Heart right ventricle (tissue), 16 donors: ENCODE measurements at regions not wholly inside any gene's neighbourhood (a gene's known extent, or its start where the extent isn't known, plus 50 kb on each side); places are given as distances from the start of the nearest gene placed in this dataset.

ENCODE experiments used
- ATAC-seq, 8 donors: fragments of 200-7000 bp; cut with Tn5 transposase; one replicate each; pipeline ENCODE4 v1.9.1; 2020; ENCODE audit warnings: mild to moderate bottlenecking in 8 of 8, moderate library complexity in 8 of 8, moderate number of reproducible peaks in 1 of 8
- DNase-seq, 2 donors: peaks; one replicate each; pipeline ENCODE4 v3.0.0-alpha.2; 2020
- H3K27ac ChIP-seq, 10 donors: fragments of 200-600 bp; sonication (generic) in 2 of 10; one replicate each; pipeline versions ENCODE4 v1.5.0 to v1.8.0; 2020 to 2022; ENCODE audit warnings: mild to moderate bottlenecking in 3 of 10
- H3K27me3 ChIP-seq, 7 donors: fragments of 200-600 bp; one replicate each; pipeline ENCODE4 v1.8.0; 2021 to 2022; ENCODE audit warnings: mild to moderate bottlenecking in 2 of 7
- H3K36me3 ChIP-seq, 9 donors: fragments of 200-600 bp; sonication (generic) in 1 of 9; one replicate each; pipeline versions ENCODE4 v1.5.0 to v1.8.0; 2020 to 2022; ENCODE audit warnings: mild to moderate bottlenecking in 2 of 9
- H3K4me1 ChIP-seq, 9 donors: fragments of 200-600 bp; sonication (generic) in 1 of 9; one replicate each; pipeline versions ENCODE4 v1.5.0 to v1.8.0; 2020 to 2022; ENCODE audit warnings: mild to moderate bottlenecking in 4 of 9
- H3K4me3 ChIP-seq, 10 donors: fragments of 200-600 bp; sonication (generic) in 2 of 10; one replicate each; pipeline versions ENCODE4 v1.5.0 to v1.8.0; 2020 to 2022; ENCODE audit warnings: mild to moderate bottlenecking in 7 of 10, moderate library complexity in 2 of 10
- H3K9me3 ChIP-seq, 11 donors: fragments of 200-600 bp in 10 of 11; sonication (generic) in 2 of 11; one replicate each; pipeline versions ENCODE4 v1.5.0 to v1.8.0; 2013 to 2022; ENCODE audit warnings: mild to moderate bottlenecking in 2 of 11, control low read depth in 1 of 11, moderate library complexity in 1 of 11
- WGBS, 2 donors: extraction: QIAGEN DNeasy Blood & Tissue Kit; methylation state at CpG; one replicate each; pipeline ENCODE4 v1.1.7; 2013; ENCODE audit warnings: inconsistent platforms in 1 of 2; 5-methylcytosine and 5-hydroxymethylcytosine counted together
- intact Hi-C, 10 donors: fragments of 100-400 bp; cut with DNase I; formaldehyde crosslinking; loops; one replicate each; pipeline versions ENCODE4 v1.11.1 to v1.14.2; 2022
- TF ChIP-seq, protein P1 (sequence below), 9 donors: fragments of 200-600 bp; sonication (generic) in 2 of 9; IDR thresholded peaks; one replicate each; pipeline versions ENCODE4 v1.5.0 to v1.8.0; 2021 to 2022; ENCODE audit warnings: antibody characterized with exemption in 9 of 9, mild to moderate bottlenecking in 5 of 9, moderate library complexity in 1 of 9
- donor health status: Arrhythmogenic right ventricular cardiomyopathy.
- donor health status: ischemic (EF 13 %, LVEDD 7.1; RV severe dilation, severe dysfunction).
- donor health status: healthy with polysubstance abuse.
- donor health status: DM: no; HTN: yes; CAD: no.
- donor health status: DM: no; HTN: no; CAD: no.
- donor health status: ischemic (EF 25% LVEDD 6.9; RV normal size, moderate dysfunction).
- donor health status: ischemic (EF 25% LVEDD 5.7; RV mildly dilated, moderate dysfunction).
- donor health status: healthy.
- donor health status: DM: yes; HTN: yes; CAD: no.
- donor health status: Ischemic cardiomyopathy.
- donor health status: ischemic (EF 35%, LVEDD 5.7; RV mildly dilated, moderate dysfunction).
- donor health status: nonischemic (EF 11% LVEDD 7.7; RV severe dilation, severe dysfunction).
- donor health status: DM: yes; HTN: yes; CAD: no.
- donor health status: PGD.
- donor health status: ischemic (EF 29% LVEDD 5.4; RV normal size, mild dysfunction).
- donor health status: nonischemic (EF 23%, LVEDD 6.1; RV moderate dilation, normal function).

DNA sequence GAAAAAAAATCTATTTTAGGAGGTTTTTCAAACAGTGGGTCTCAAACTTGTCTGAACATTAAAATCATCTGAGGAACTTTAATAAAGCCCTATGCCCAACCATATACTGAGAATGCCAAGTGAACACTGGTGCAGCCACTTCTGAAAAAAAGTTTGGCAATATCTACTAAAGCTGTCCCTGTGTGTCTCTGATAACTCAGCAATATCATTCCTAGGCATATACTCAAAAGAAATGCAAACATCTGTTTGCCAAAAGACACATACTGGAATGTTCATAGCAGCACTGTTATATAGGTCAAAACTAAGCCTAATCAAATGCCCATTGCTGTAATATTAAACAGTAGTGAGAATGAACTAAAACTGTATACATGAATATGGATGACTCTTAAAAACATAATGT, 74.2 kb upstream of the RGS4 start:
- intact Hi-C loops: no loop called here
- no peaks in the 10 kb centered on the region for H3K4me1 ChIP-seq
- H3K36me3 ChIP-seq: no peaks in the 10 kb centered on the region
- H3K4me3 ChIP-seq: no peak overlapping the region
- ATAC-seq (no peak), DNase-seq (no peak)
- no peaks in the 10 kb centered on the region for H3K27me3 ChIP-seq
- TF ChIP-seq, protein P1, sequence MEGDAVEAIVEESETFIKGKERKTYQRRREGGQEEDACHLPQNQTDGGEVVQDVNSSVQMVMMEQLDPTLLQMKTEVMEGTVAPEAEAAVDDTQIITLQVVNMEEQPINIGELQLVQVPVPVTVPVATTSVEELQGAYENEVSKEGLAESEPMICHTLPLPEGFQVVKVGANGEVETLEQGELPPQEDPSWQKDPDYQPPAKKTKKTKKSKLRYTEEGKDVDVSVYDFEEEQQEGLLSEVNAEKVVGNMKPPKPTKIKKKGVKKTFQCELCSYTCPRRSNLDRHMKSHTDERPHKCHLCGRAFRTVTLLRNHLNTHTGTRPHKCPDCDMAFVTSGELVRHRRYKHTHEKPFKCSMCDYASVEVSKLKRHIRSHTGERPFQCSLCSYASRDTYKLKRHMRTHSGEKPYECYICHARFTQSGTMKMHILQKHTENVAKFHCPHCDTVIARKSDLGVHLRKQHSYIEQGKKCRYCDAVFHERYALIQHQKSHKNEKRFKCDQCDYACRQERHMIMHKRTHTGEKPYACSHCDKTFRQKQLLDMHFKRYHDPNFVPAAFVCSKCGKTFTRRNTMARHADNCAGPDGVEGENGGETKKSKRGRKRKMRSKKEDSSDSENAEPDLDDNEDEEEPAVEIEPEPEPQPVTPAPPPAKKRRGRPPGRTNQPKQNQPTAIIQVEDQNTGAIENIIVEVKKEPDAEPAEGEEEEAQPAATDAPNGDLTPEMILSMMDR (IDR thresholded peaks at IDR 0.05): no peak
- H3K27ac ChIP-seq: no peak overlapping the region
- H3K9me3 ChIP-seq: no peaks in the 10 kb centered on the region

DNA sequence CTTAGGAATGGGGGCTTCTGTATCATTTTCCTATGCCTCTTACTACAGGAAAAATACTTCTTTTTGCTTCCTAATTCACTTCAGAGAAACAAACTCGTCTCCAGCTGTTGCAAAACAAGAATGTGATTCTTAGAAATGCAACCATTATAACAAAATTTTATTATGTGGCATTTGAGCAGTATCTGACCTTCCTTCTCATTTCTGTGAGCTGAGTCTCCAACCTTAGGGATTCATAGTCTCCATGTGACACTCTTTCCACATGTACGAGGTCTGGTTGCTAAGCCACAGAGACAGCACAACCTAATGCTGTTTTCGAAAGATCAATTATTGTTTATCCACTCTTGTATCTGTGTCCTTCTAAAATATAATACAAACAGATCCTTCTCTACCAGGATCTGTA, 75.3 kb upstream of the RGS4 start:
- H3K27ac ChIP-seq: no peak overlapping the region
- ATAC-seq (no peak), DNase-seq (no peak)
- intact Hi-C loops: no loop called here
- peaks cover 0 to 5% (median 0%) of the 10 kb centered on the region in 7 donors for H3K27me3 ChIP-seq
- no peaks in the 10 kb centered on the region for H3K9me3 ChIP-seq
- no peaks in the 10 kb centered on the region for H3K36me3 ChIP-seq
- no peaks in the 10 kb centered on the region for H3K4me1 ChIP-seq
- no peak overlapping the region for H3K4me3 ChIP-seq
- TF ChIP-seq, protein P1 (IDR thresholded peaks at IDR 0.05): no peak
- WGBS, 2 donors: 55 to 77% methylated on average over 3 of the region's 3 CpGs

DNA sequence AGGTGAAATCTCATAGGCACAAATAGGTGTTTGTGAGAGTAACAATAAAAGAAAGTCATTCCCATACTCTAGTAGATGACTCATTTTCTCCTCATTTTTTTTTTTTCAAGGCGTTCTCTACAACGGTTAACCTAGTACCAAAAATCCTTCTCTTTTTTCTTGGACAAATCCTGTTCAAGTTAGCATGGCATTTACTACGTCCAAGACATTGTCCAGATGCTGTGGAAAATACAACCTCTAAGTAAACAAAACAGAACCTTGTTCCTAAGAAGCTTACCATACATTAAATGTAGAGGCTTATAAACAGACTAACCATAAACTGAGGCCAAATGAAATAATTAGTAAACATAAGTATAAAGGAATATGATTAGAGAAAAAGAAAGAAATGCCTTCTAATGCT, 76.2 kb upstream of the RGS4 start:
- H3K4me3 ChIP-seq: no peak overlapping the region
- H3K27me3 ChIP-seq: peaks cover 0 to 8% (median 0%) of the 10 kb centered on the region in 7 donors
- no peak for ATAC-seq
- no peaks in the 10 kb centered on the region for H3K36me3 ChIP-seq
- H3K9me3 ChIP-seq: no peaks in the 10 kb centered on the region
- no peak for DNase-seq
- WGBS, 2 donors: 77 to 83% methylated on average over 3 of the region's 3 CpGs
- H3K27ac ChIP-seq: no peak overlapping the region
- intact Hi-C loops: no loop called here
- TF ChIP-seq, protein P1 (IDR thresholded peaks at IDR 0.05): no peak
- no peaks in the 10 kb centered on the region for H3K4me1 ChIP-seq

DNA sequence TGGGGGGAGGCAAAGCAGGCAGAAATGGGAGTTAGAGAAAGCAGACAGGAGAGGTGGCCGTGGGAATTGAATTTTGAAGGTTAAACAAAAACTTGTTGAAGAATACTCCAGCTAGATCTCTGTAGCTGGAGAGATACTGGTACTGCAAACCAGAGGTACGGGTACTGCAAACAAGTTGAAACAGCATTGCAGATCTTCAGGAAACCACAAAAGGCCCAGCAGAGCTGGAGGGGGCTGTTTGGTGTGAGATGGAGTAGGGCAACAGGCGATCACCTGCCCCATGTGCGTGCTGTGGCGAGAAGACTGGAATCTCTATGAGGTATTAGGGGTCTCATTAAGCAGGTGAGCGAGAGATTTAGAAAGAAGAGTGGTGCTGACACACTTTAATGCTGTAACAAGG, 77.7 kb upstream of the RGS4 start:
- 88 to 91% methylated on average over 6 of the region's 6 CpGs for WGBS, 2 donors
- DNase-seq: no peak
- no peak overlapping the region for H3K4me3 ChIP-seq
- no peaks in the 10 kb centered on the region for H3K4me1 ChIP-seq
- H3K27me3 ChIP-seq: peaks cover 0 to 8% (median 0%) of the 10 kb centered on the region in 7 donors
- no peaks in the 10 kb centered on the region for H3K36me3 ChIP-seq
- intact Hi-C loops: no loop called here
- no peaks in the 10 kb centered on the region for H3K9me3 ChIP-seq
- no peak overlapping the region for H3K27ac ChIP-seq
- no peak for ATAC-seq
- TF ChIP-seq, protein P1 (IDR thresholded peaks at IDR 0.05): no peak

DNA sequence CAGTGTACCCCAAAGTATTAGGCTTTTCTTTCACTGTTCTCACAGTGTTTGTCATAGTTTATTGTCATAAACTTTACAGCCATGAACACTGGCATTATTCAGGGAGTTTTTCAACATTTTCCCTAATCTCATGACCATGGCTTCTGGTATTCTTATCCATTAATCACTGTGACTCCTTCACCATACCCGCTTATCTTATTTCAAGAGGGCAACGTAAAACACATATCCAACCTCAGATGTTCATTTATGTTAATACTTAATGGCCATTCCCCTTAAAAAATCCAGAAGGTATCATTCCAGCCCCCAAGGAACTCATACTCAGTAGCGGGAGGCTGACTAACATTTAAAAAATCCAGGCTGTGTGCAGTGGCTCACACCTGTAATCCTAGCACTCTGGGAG, 78.5 kb upstream of the RGS4 start:
- Histone ChIP-seq H3K4me1 (no peaks in the 10 kb centered on the region), H3K27ac (no peak overlapping the region), H3K4me3 (no peak overlapping the region), H3K9me3 (no peaks in the 10 kb centered on the region), H3K27me3 (peaks cover 0 to 8% (median 0%) of the 10 kb centered on the region in 7 donors), H3K36me3 (no peaks in the 10 kb centered on the region)
- DNase-seq: no peak
- WGBS, 2 donors: 84 to 90% methylated on average over 3 of the region's 3 CpGs
- intact Hi-C loops: no loop called here
- ATAC-seq: no peak
- TF ChIP-seq, protein P1 (IDR thresholded peaks at IDR 0.05): no peak
